ENCODE measurements at regions not wholly inside any gene's neighbourhood (a gene's known extent, or its start where the extent isn't known, plus 50 kb on each side); places are given as distances from the start of the nearest gene placed in this dataset.

- TF ChIP-seq TEAD4 (CRISPR knock-in tag; IDR thresholded peaks at IDR 0.05) (no peak), ZNF121 (CRISPR knock-in tag; IDR thresholded peaks at IDR 0.05) (no peak), MLX (CRISPR knock-in tag; IDR thresholded peaks at IDR 0.05) (no peak), AFF4 (CRISPR knock-in tag; IDR thresholded peaks at IDR 0.05; ENCODE audit: borderline replicate concordance) (no peak), E2F1 (CRISPR knock-in tag; IDR thresholded peaks at IDR 0.05) (no peak), NFYB (CRISPR knock-in tag; conservative IDR thresholded peaks at IDR 0.05; ENCODE audit: low read depth) (no peak), CTCF (IDR thresholded peaks at IDR 0.05) (no peak), JAZF1 (CRISPR knock-in tag; IDR thresholded peaks at IDR 0.05) (no peak), MXD4 (CRISPR knock-in tag; IDR thresholded peaks at IDR 0.05; ENCODE audit: borderline replicate concordance) (no peak), JUN (CRISPR knock-in tag; IDR thresholded peaks at IDR 0.05) (no peak), MAX (CRISPR knock-in tag; IDR thresholded peaks at IDR 0.05) (no peak), PRDM15 (CRISPR knock-in tag; IDR thresholded peaks at IDR 0.05) (no peak), ZNF671 (CRISPR knock-in tag; IDR thresholded peaks at IDR 0.05) (no peak), ETV6 (CRISPR knock-in tag; IDR thresholded peaks at IDR 0.05) (no peak)
These were observed 322.3 kb downstream of the FSIP2 start for GRCh38 chr2:186060744-186061440.

All from WTC11 (cell line).